Stimulated activated CD4-positive, alpha-beta T cell treated with anti-CD3 and anti-CD28 coated beads, Interleukin-12 subunit alpha, Interleukin-12 subunit beta, amount 100 ng/mL, for 24 hours (primary cell): ENCODE measurements at regions not wholly inside any gene's neighbourhood (a gene's known extent, or its start where the extent isn't known, plus 50 kb on each side); places are given as distances from the start of the nearest gene placed in this dataset.
"Not testable (repeated sequence)": the region's sequence is repeated elsewhere in the genome, so short reads cannot be mapped to it uniquely, and the experiment has no call there.

Experiments
- DNase-seq, 2 experiments: peaks; one replicate each; pipeline ENCODE4 v3.0.0-alpha.2; 2020; ENCODE audit warnings: low read depth in 2 of 2

- DNase-seq, result no peak
Measured at GRCh38 chr17:77037943-77038342, 102.8 kb upstream of the SEC14L1 start.

GRCh38 chr17:77038884-77039555 is 101.7 kb upstream of the SEC14L1 start:
- no peak for DNase-seq

- DNase-seq, result no peak
Measured at GRCh38 chr17:77042476-77043231, 98.1 kb upstream of the SEC14L1 start.

GRCh38 chr17:77045441-77046041 is 95.2 kb upstream of the SEC14L1 start:
- DNase-seq, result no peak

GRCh38 chr17:77049440-77049839 is 91.3 kb upstream of the SEC14L1 start:
- DNase-seq, result no peak

GRCh38 chr17:77050901-77051300 is 89.9 kb upstream of the SEC14L1 start:
- not testable (repeated sequence) for DNase-seq

GRCh38 chr17:77054936-77055335 is 85.8 kb upstream of the SEC14L1 start:
- DNase-seq, result no peak

GRCh38 chr17:77055453-77055852 is 85.3 kb upstream of the SEC14L1 start:
- DNase-seq, result no peak

GRCh38 chr17:77058016-77058415 is 82.8 kb upstream of the SEC14L1 start:
- DNase-seq, result no peak

GRCh38 chr17:77061669-77062068 is 79.1 kb upstream of the SEC14L1 start:
- DNase-seq, result no peak

- no peak for DNase-seq
Measured at GRCh38 chr17:77064598-77064997, 76.2 kb upstream of the SEC14L1 start.

GRCh38 chr17:77066165-77066564 is 74.6 kb upstream of the SEC14L1 start:
- no peak for DNase-seq

GRCh38 chr17:77066726-77067409 is 73.9 kb upstream of the SEC14L1 start:
- DNase-seq, result peak in 1 of 2 experiments; percentile 20

GRCh38 chr17:77068915-77069314 is 71.9 kb upstream of the SEC14L1 start:
- DNase-seq, result no peak

- DNase-seq, result no peak
Measured at GRCh38 chr17:77070888-77071279, 69.9 kb upstream of the SEC14L1 start.

GRCh38 chr17:77071925-77072490 is 68.8 kb upstream of the SEC14L1 start:
- no peak for DNase-seq

- DNase-seq, result no peak
Measured at GRCh38 chr17:77072670-77073069, 68.1 kb upstream of the SEC14L1 start.

GRCh38 chr17:77074681-77075080 is 66.1 kb upstream of the SEC14L1 start:
- DNase-seq, result no peak

GRCh38 chr17:77076124-77076830 is 64.5 kb upstream of the SEC14L1 start:
- no peak for DNase-seq

- no peak for DNase-seq
Measured at GRCh38 chr17:77083531-77083930, 57.2 kb upstream of the SEC14L1 start.

GRCh38 chr17:77085926-77086432 is 54.8 kb upstream of the SEC14L1 start:
- DNase-seq, result no peak
